ENCODE measurements at regions not wholly inside any gene's neighbourhood (a gene's known extent, or its start where the extent isn't known, plus 50 kb on each side); places are given as distances from the start of the nearest gene placed in this dataset.
A peak's percentile ranks its signal among the peaks of the same experiment; 100 is the strongest.
"Not testable (repeated sequence)": the region's sequence is repeated elsewhere in the genome, so short reads cannot be mapped to it uniquely, and the experiment has no call there.

GRCh38 chr2:221915926-221916325 is 343.8 kb upstream of the EPHA4 start:
- DNase-seq (ENCODE audit: low spot score), result no peak

GRCh38 chr2:221914334-221914880 is 342.3 kb upstream of the EPHA4 start:
- no peak for DNase-seq (ENCODE audit: low spot score)

- no peak for DNase-seq (ENCODE audit: low spot score)
These were observed 339.8 kb upstream of the EPHA4 start for GRCh38 chr2:221911890-221912289.

- no peak for DNase-seq (ENCODE audit: low spot score)
These were observed 339.2 kb upstream of the EPHA4 start for GRCh38 chr2:221911321-221911720.

GRCh38 chr2:221908518-221908917 is 336.4 kb upstream of the EPHA4 start:
- no peak for DNase-seq (ENCODE audit: low spot score)

GRCh38 chr2:221897718-221898117 is 325.6 kb upstream of the EPHA4 start:
- DNase-seq (ENCODE audit: low spot score), result no peak

GRCh38 chr2:221896505-221897151 is 324.5 kb upstream of the EPHA4 start:
- peak; percentile 40 for DNase-seq (ENCODE audit: low spot score)

- DNase-seq (ENCODE audit: low spot score), result peak; percentile 8
These were observed 323.4 kb upstream of the EPHA4 start for GRCh38 chr2:221895366-221896121.

GRCh38 chr2:221893501-221893900 is 321.4 kb upstream of the EPHA4 start:
- no peak for DNase-seq (ENCODE audit: low spot score)

- not testable (repeated sequence) for DNase-seq (ENCODE audit: low spot score)
These were observed 319.9 kb upstream of the EPHA4 start for GRCh38 chr2:221892006-221892405.

GRCh38 chr2:221883976-221884375 is 311.9 kb upstream of the EPHA4 start:
- no peak for DNase-seq (ENCODE audit: low spot score)

GRCh38 chr2:221876016-221876415 is 303.9 kb upstream of the EPHA4 start:
- DNase-seq (ENCODE audit: low spot score), result no peak

- no peak for DNase-seq (ENCODE audit: low spot score)
These were observed 302.3 kb upstream of the EPHA4 start for GRCh38 chr2:221874444-221874843.

GRCh38 chr2:221857719-221858118 is 285.6 kb upstream of the EPHA4 start:
- no peak for DNase-seq (ENCODE audit: low spot score)

GRCh38 chr2:221853297-221853696 is 281.2 kb upstream of the EPHA4 start:
- DNase-seq (ENCODE audit: low spot score), result no peak

- DNase-seq (ENCODE audit: low spot score), result no peak
These were observed 279.5 kb upstream of the EPHA4 start for GRCh38 chr2:221851531-221852045.

- no peak for DNase-seq (ENCODE audit: low spot score)
These were observed 278.0 kb upstream of the EPHA4 start for GRCh38 chr2:221850076-221850475.

- no peak for DNase-seq (ENCODE audit: low spot score)
These were observed 276.2 kb upstream of the EPHA4 start for GRCh38 chr2:221848286-221848685.

- no peak for DNase-seq (ENCODE audit: low spot score)
These were observed 272.9 kb upstream of the EPHA4 start for GRCh38 chr2:221845021-221845365.

- no peak for DNase-seq (ENCODE audit: low spot score)
These were observed 272.3 kb upstream of the EPHA4 start for GRCh38 chr2:221844212-221845020.

GRCh38 chr2:221836095-221836494 is 264.0 kb upstream of the EPHA4 start:
- DNase-seq (ENCODE audit: low spot score), result no peak

GRCh38 chr2:221833966-221834365 is 261.9 kb upstream of the EPHA4 start:
- DNase-seq (ENCODE audit: low spot score), result no peak

Measured in AG08396 (cell line).